ENCODE measurements at regions not wholly inside any gene's neighbourhood (a gene's known extent, or its start where the extent isn't known, plus 50 kb on each side); places are given as distances from the start of the nearest gene placed in this dataset.
A peak's percentile ranks its signal among the peaks of the same experiment; 100 is the strongest.

GRCh38 chr1:9453375-9453774, 85.9 kb upstream of the SLC25A33 start:
- H3K9me3 ChIP-seq (ENCODE audit: control insufficient read depth, low read length) = no peaks in the 10 kb centered on the region
- no peak overlapping the region for H3K9ac ChIP-seq (ENCODE audit: extremely low read depth, low read length, poor library complexity, severe bottlenecking)
- H3K27me3 ChIP-seq (ENCODE audit: control insufficient read depth, insufficient read depth, low read length, poor library complexity, severe bottlenecking) = no peaks in the 10 kb centered on the region
- Mint-ChIP-seq H3K4me1 (peaks cover 14% of the 10 kb centered on the region), H3K27ac (no peak overlapping the region), H3K36me3 (ENCODE audit: low read depth) (no peaks in the 10 kb centered on the region), H3K4me3 (no peak overlapping the region), H3K9me3 (no peaks in the 10 kb centered on the region), H3K27me3 (ENCODE audit: insufficient read depth) (no peaks in the 10 kb centered on the region)
- no peak overlapping the region for H3K27ac ChIP-seq (ENCODE audit: low read depth, low read length)
- TF ChIP-seq CTCF (conservative IDR thresholded peaks at IDR 0.05) = no peak
- H3K4me1 ChIP-seq (ENCODE audit: control insufficient read depth, insufficient read depth, low read length) = peaks cover 16% of the 10 kb centered on the region
- 90 to 97% methylated on average over 11 to 13 of the region's 13 CpGs for WGBS, 2 experiments (ENCODE audit: insufficient coverage in 1 of 2, insufficient read length in 1 of 2)
- H3K36me3 ChIP-seq (ENCODE audit: control insufficient read depth, insufficient read depth, low read length) = no peaks in the 10 kb centered on the region
- no peak overlapping the region for H3K4me3 ChIP-seq (ENCODE audit: low read length)
- DNase-seq = no peak

- no peaks in the 10 kb centered on the region for H3K27me3 Mint-ChIP-seq (ENCODE audit: insufficient read depth)
These were observed 85.4 kb upstream of the SLC25A33 start for GRCh38 chr1:9453779-9454418.

GRCh38 chr1:9454494-9455066, 84.7 kb upstream of the SLC25A33 start:
- no peak for TF ChIP-seq CTCF (conservative IDR thresholded peaks at IDR 0.05)
- no peak for DNase-seq

More at GRCh38 chr1:9453779-9454418, 85.4 kb upstream of the SLC25A33 start:
- Histone ChIP-seq H3K27me3 (ENCODE audit: control insufficient read depth, insufficient read depth, low read length, poor library complexity, severe bottlenecking) (no peaks in the 10 kb centered on the region), H3K4me1 (ENCODE audit: control insufficient read depth, insufficient read depth, low read length) (peaks cover 11% of the 10 kb centered on the region), H3K9me3 (ENCODE audit: control insufficient read depth, low read length) (no peaks in the 10 kb centered on the region), H3K27ac (ENCODE audit: low read depth, low read length) (no peak overlapping the region), H3K9ac (ENCODE audit: extremely low read depth, low read length, poor library complexity, severe bottlenecking) (no peak overlapping the region), H3K36me3 (ENCODE audit: control insufficient read depth, insufficient read depth, low read length) (no peaks in the 10 kb centered on the region), H3K4me3 (ENCODE audit: low read length) (no peak overlapping the region)
- H3K36me3 Mint-ChIP-seq (ENCODE audit: low read depth) = no peaks in the 10 kb centered on the region
- peak; percentile 46 for TF ChIP-seq CTCF (conservative IDR thresholded peaks at IDR 0.05)
- 86 to 90% methylated on average over 10 to 13 of the region's 13 CpGs for WGBS, 2 experiments (ENCODE audit: insufficient coverage in 1 of 2, insufficient read length in 1 of 2)
- H3K9me3 Mint-ChIP-seq = no peaks in the 10 kb centered on the region
- H3K4me1 Mint-ChIP-seq = peaks cover 9% of the 10 kb centered on the region
- H3K4me3 Mint-ChIP-seq = no peak overlapping the region
- H3K27ac Mint-ChIP-seq = no peak overlapping the region
- DNase-seq = no peak

More at GRCh38 chr1:9454494-9455066, 84.7 kb upstream of the SLC25A33 start:
- H3K27ac Mint-ChIP-seq = no peak overlapping the region
- Histone ChIP-seq H3K9me3 (ENCODE audit: control insufficient read depth, low read length) (no peaks in the 10 kb centered on the region), H3K36me3 (ENCODE audit: control insufficient read depth, insufficient read depth, low read length) (no peaks in the 10 kb centered on the region), H3K27me3 (ENCODE audit: control insufficient read depth, insufficient read depth, low read length, poor library complexity, severe bottlenecking) (no peaks in the 10 kb centered on the region), H3K27ac (ENCODE audit: low read depth, low read length) (no peak overlapping the region), H3K4me3 (ENCODE audit: low read length) (no peak overlapping the region), H3K9ac (ENCODE audit: extremely low read depth, low read length, poor library complexity, severe bottlenecking) (no peak overlapping the region), H3K4me1 (ENCODE audit: control insufficient read depth, insufficient read depth, low read length) (peaks cover 7% of the 10 kb centered on the region)
- no peak overlapping the region for H3K4me3 Mint-ChIP-seq
- peaks cover 3% of the 10 kb centered on the region for H3K4me1 Mint-ChIP-seq
- 92% methylated on average over 10 to 12 of the region's 13 CpGs for WGBS, 2 experiments (ENCODE audit: insufficient coverage in 1 of 2, insufficient read length in 1 of 2)
- no peaks in the 10 kb centered on the region for H3K36me3 Mint-ChIP-seq (ENCODE audit: low read depth)
- no peaks in the 10 kb centered on the region for H3K27me3 Mint-ChIP-seq (ENCODE audit: insufficient read depth)
- H3K9me3 Mint-ChIP-seq = no peaks in the 10 kb centered on the region
